Prostate gland (tissue), 2 donors: ENCODE measurements at regions not wholly inside any gene's neighbourhood (a gene's known extent, or its start where the extent isn't known, plus 50 kb on each side); places are given as distances from the start of the nearest gene placed in this dataset.

Source experiments
- POLR2A ChIP-seq: fragments of 450-650 bp; IDR thresholded peaks from one replicate; pipeline ENCODE4 v1.6.1; 2016; ENCODE audit warnings: antibody characterized with exemption, mild to moderate bottlenecking
- TF ChIP-seq, protein P1 (sequence below), 4 experiments: fragments of 200-600 bp in 2 of 4; fragments of 450-650 bp in 2 of 4; sonication (generic) in 2 of 4; IDR thresholded peaks; 1 replicate in 3 of 4; 2 replicates in 1 of 4; pipeline ENCODE4 v1.5.1; 2016 to 2019; ENCODE audit warnings: antibody characterized with exemption in 4 of 4, mild to moderate bottlenecking in 2 of 4, moderate library complexity in 2 of 4

DNA sequence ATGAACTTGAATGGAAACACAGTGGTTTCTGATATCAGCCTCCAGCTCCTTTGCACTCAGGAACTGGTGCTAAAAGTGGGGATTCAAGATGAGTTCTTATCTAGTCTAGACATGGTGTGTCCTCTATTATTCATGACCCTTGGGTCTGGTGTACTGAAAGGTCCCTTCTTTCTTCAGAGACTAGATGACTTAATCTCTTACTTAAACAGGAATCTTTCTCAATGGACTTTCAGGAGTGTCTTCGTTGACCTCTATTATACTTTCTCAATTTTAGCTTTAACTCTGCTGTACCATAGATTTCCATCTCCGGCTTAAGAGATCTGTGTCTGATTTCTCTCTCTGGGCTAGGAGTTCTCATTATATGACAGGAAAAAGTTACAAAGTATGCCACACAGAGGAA, 83.5 kb upstream of the INHBA start:
- TF ChIP-seq, protein P1, sequence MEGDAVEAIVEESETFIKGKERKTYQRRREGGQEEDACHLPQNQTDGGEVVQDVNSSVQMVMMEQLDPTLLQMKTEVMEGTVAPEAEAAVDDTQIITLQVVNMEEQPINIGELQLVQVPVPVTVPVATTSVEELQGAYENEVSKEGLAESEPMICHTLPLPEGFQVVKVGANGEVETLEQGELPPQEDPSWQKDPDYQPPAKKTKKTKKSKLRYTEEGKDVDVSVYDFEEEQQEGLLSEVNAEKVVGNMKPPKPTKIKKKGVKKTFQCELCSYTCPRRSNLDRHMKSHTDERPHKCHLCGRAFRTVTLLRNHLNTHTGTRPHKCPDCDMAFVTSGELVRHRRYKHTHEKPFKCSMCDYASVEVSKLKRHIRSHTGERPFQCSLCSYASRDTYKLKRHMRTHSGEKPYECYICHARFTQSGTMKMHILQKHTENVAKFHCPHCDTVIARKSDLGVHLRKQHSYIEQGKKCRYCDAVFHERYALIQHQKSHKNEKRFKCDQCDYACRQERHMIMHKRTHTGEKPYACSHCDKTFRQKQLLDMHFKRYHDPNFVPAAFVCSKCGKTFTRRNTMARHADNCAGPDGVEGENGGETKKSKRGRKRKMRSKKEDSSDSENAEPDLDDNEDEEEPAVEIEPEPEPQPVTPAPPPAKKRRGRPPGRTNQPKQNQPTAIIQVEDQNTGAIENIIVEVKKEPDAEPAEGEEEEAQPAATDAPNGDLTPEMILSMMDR (IDR thresholded peaks at IDR 0.05), result no peak
- TF ChIP-seq POLR2A, result no peak
